Esophagus squamous epithelium (tissue), 5 donors: ENCODE measurements at regions not wholly inside any gene's neighbourhood (a gene's known extent, or its start where the extent isn't known, plus 50 kb on each side); places are given as distances from the start of the nearest gene placed in this dataset.

ENCODE experiments used
- DNase-seq: peaks from one replicate; lab custom pipeline; 2025; lab: John Stamatoyannopoulos, UW
- H3K27ac ChIP-seq, 4 donors: fragments of 200-600 bp; sonication (generic); one replicate each; pipeline ENCODE4 v1.5.1; 2016 to 2019; ENCODE audit warnings: mild to moderate bottlenecking in 1 of 4
- H3K27me3 ChIP-seq, 4 donors: fragments of 200-600 bp; sonication (generic); 1 replicate in 3 of 4; 2 replicates in 1 of 4; pipeline versions ENCODE4 v1.5.1 to v1.6.0; 2017 to 2021; ENCODE audit warnings: antibody characterized with exemption in 1 of 4
- H3K36me3 ChIP-seq, 3 donors: fragments of 200-600 bp; sonication (generic); one replicate each; pipeline ENCODE4 v1.5.1; 2016 to 2019
- H3K4me1 ChIP-seq, 3 donors: fragments of 200-600 bp; sonication (generic); one replicate each; pipeline ENCODE4 v1.5.1; 2017 to 2019
- H3K4me3 ChIP-seq, 4 donors: fragments of 200-600 bp; sonication (generic); 1 replicate in 3 of 4; 2 replicates in 1 of 4; pipeline ENCODE4 v1.5.1; 2016 to 2019; ENCODE audit warnings: mild to moderate bottlenecking in 2 of 4, moderate library complexity in 1 of 4
- H3K9me3 ChIP-seq, 3 donors: fragments of 200-600 bp; sonication (generic); one replicate each; pipeline ENCODE4 v1.5.1; 2016 to 2019
- CTCF ChIP-seq, 6 experiments: fragments of 450-650 bp in 4 of 6; fragments of 200-600 bp in 2 of 6; sonication (generic) in 2 of 6; IDR thresholded peaks; one replicate each; pipeline ENCODE4 v1.5.1; 2016 to 2019; ENCODE audit warnings: antibody characterized with exemption in 6 of 6, mild to moderate bottlenecking in 4 of 6, moderate library complexity in 4 of 6
- POLR2A ChIP-seq, 4 donors: fragments of 450-650 bp; IDR thresholded peaks; one replicate each; pipeline ENCODE4 v1.6.1; 2017; ENCODE audit warnings: antibody characterized with exemption in 4 of 4, mild to moderate bottlenecking in 4 of 4, moderate library complexity in 3 of 4
- WGBS, 2 donors: methylation state at CpG; one replicate each; pipeline ENCODE4 v1.1.5; 2018; 5-methylcytosine and 5-hydroxymethylcytosine counted together
- intact Hi-C: fragments of 100-400 bp; cut with DNase I; formaldehyde crosslinking; loops from one replicate; pipeline ENCODE4 v1.15.0; 2022
- donor health status: DM: yes; HTN: yes; CAD: no.

GRCh38 chr7:130923365-130923764, 189.4 kb upstream of the KLF14 start:
- Histone ChIP-seq H3K4me1 (peaks cover 16 to 91% (median 39%) of the 10 kb centered on the region in 3 donors), H3K4me3 (no peak overlapping the region), H3K9me3 (no peaks in the 10 kb centered on the region), H3K27me3 (no peaks in the 10 kb centered on the region), H3K36me3 (peaks cover 0 to 17% (median 0%) of the 10 kb centered on the region in 3 donors), H3K27ac (peak overlapping the region in 2 of 4 donors; percentile 52 to 96)
- DNase-seq = no peak
- TF ChIP-seq CTCF (IDR thresholded peaks at IDR 0.05) = no peak
- intact Hi-C loops = no loop called here
- WGBS, 2 donors = 66 to 72% methylated on average over 4 of the region's 4 CpGs

- Histone ChIP-seq H3K36me3 (peaks cover 0 to 17% (median 0%) of the 10 kb centered on the region in 3 donors), H3K27ac (peak overlapping the region in 3 of 4 donors; percentile 22 to 67 (median 52)), H3K9me3 (no peaks in the 10 kb centered on the region), H3K27me3 (no peaks in the 10 kb centered on the region), H3K4me3 (no peak overlapping the region), H3K4me1 (peaks cover 11 to 90% (median 33%) of the 10 kb centered on the region in 3 donors)
- no peak for DNase-seq
- TF ChIP-seq POLR2A (IDR thresholded peaks at IDR 0.05) (no peak), CTCF (IDR thresholded peaks at IDR 0.05) (no peak)
- intact Hi-C loops = no loop called here
- 80 to 87% methylated on average over 4 to 5 of the region's 5 CpGs for WGBS, 2 donors
These were observed 189.9 kb upstream of the KLF14 start for GRCh38 chr7:130923930-130924329.

GRCh38 chr7:130925136-130925794, 191.3 kb upstream of the KLF14 start:
- intact Hi-C loops = no loop called here

GRCh38 chr7:130926001-130926691, 192.1 kb upstream of the KLF14 start:
- H3K9me3 ChIP-seq = no peaks in the 10 kb centered on the region
- H3K4me1 ChIP-seq = peaks cover 11 to 90% (median 42%) of the 10 kb centered on the region in 3 donors
- 71 to 74% methylated on average over 15 to 16 of the region's 16 CpGs for WGBS, 2 donors
- H3K4me3 ChIP-seq = no peak overlapping the region
- DNase-seq = no peak
- intact Hi-C loops = no loop called here
- peak overlapping the region; percentile 30 to 69 (median 65) for H3K27ac ChIP-seq
- no peak for TF ChIP-seq POLR2A (IDR thresholded peaks at IDR 0.05)
- no peak for TF ChIP-seq CTCF (IDR thresholded peaks at IDR 0.05)
- H3K27me3 ChIP-seq = no peaks in the 10 kb centered on the region
- peaks cover 0 to 15% (median 0%) of the 10 kb centered on the region in 3 donors for H3K36me3 ChIP-seq

More at GRCh38 chr7:130925136-130925794, 191.3 kb upstream of the KLF14 start:
- no peak for TF ChIP-seq CTCF (IDR thresholded peaks at IDR 0.05)
- TF ChIP-seq POLR2A (IDR thresholded peaks at IDR 0.05) = no peak
- DNase-seq = no peak
- peak overlapping the region; percentile 50 to 69 (median 65) for H3K27ac ChIP-seq
- no peaks in the 10 kb centered on the region for H3K9me3 ChIP-seq
- H3K4me3 ChIP-seq = no peak overlapping the region
- H3K4me1 ChIP-seq = peaks cover 11 to 90% (median 39%) of the 10 kb centered on the region in 3 donors
- peaks cover 0 to 17% (median 0%) of the 10 kb centered on the region in 3 donors for H3K36me3 ChIP-seq
- H3K27me3 ChIP-seq = no peaks in the 10 kb centered on the region
- 83 to 85% methylated on average over 7 to 8 of the region's 8 CpGs for WGBS, 2 donors

GRCh38 chr7:130927062-130927461, 193.1 kb upstream of the KLF14 start:
- TF ChIP-seq POLR2A (IDR thresholded peaks at IDR 0.05) (no peak), CTCF (IDR thresholded peaks at IDR 0.05) (no peak)
- Histone ChIP-seq H3K27me3 (no peaks in the 10 kb centered on the region), H3K36me3 (peaks cover 0 to 9% (median 0%) of the 10 kb centered on the region in 3 donors), H3K9me3 (no peaks in the 10 kb centered on the region), H3K27ac (peak overlapping the region in 2 of 4 donors; percentile 17 to 67), H3K4me3 (no peak overlapping the region), H3K4me1 (peaks cover 8 to 90% (median 42%) of the 10 kb centered on the region in 3 donors)
- intact Hi-C loops = no loop called here
- 81 to 90% methylated on average over 5 of the region's 5 CpGs for WGBS, 2 donors
- no peak for DNase-seq
